Hematopoietic multipotent progenitor cell treated with erythropoietin and hydrocortisone succinate and interleukin-3 and kit ligand, for 15 days (in vitro differentiated cells): ENCODE measurements at regions not wholly inside any gene's neighbourhood (a gene's known extent, or its start where the extent isn't known, plus 50 kb on each side); places are given as distances from the start of the nearest gene placed in this dataset.
"Not testable (repeated sequence)": the region's sequence is repeated elsewhere in the genome, so short reads cannot be mapped to it uniquely, and the experiment has no call there.

Experiments used
- DNase-seq: peaks from one replicate; pipeline ENCODE4 v3.0.0-alpha.2; 2015; ENCODE audit warnings: low spot score

DNA sequence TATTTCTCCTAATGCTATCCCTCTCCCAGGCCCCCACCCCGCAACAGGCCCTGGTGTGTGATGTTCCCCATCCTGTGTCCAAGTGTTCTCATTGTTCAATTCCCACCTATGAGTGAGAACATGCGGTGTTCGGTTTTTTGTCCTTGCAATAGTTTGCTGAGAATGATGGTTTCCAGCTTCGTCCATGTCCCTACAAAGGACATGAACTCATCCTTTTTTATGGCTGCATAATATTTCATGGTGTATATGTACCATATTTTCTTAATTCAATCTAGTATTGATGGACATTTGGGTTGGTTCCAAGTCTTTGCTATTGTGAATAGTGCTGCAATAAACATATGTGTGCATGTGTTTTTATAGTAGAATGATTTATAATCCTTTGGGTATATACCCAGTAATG is 1270.3 kb downstream of the UQCRFS1 start:
- DNase-seq = not testable (repeated sequence)

DNA sequence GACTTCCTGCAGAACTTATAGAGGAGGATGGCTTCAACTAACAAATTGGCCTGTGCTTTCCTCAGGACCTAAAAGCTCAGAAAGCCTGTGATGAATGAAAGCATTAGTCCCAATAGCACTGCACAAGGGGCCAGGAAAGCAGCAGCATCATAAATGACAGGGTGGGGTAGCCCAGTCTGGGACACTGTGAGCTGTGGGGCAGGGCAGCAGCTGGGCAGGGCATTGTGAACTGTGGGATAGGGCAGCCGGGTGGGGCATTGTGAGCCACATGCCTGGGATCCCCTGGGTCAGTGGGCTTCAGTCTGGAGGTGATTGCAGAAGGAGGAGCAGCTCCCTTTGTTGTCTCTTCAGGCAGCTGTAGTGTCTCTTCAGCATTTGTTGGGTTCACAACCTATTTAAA is 1276.8 kb downstream of the UQCRFS1 start:
- no peak for DNase-seq

DNA sequence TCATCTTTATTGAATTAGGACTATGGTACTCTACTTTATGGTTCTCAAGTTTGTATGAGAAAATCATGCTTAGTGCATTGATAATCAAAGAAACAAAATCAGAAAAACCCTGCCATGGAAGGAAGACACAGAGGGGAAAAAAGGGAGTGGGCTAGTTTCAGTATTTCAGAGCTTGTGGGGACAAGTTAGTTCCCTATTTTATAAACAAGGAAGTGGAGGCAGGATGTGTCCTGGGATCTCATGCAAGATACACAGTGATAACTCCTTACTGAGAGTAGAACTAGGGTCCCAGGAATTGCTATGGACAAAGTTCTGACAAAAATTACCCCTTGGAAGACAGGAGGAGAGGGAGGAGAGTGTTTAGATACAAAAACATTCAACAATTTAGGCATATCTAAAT is 1277.3 kb downstream of the UQCRFS1 start:
- DNase-seq = no peak

DNA sequence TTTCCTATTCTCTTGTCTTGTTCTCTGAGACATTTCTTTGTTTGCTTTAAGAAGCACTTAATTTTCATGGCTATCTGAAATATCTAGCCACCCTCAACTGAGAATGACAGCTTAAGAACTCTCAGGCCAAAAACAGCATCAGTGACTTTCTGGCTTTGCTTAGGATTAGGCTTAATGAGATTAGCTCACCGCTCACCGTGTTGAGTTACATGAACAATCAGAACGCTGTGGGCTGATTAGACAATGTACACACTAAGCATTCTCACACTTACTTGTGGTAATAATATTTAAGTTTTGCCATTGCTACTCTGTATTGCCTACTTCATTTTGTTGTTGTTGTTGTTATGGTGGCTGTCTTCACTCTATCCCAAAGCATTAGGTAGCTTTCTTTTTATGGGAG is 1283.6 kb downstream of the UQCRFS1 start:
- DNase-seq = no peak

DNA sequence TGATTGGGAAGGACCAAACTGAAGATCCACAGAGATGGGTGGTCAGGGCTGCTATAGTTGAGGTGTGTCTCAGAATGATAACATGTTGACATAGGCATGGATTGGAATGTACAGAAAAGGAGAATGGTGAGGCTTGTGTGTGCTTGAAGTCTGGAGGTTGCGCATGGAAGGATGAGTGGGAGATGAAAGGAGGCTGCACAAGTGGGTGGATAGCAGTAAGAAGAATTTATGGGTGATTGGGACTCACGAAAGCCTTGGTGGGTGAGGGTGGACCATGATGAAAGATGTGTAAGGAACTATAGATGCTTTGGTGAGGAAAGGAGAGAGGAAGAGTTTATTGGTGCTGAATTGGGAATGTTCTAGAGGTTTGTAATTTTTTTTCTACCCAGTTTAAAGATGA is 1287.7 kb downstream of the UQCRFS1 start:
- no peak for DNase-seq

DNA sequence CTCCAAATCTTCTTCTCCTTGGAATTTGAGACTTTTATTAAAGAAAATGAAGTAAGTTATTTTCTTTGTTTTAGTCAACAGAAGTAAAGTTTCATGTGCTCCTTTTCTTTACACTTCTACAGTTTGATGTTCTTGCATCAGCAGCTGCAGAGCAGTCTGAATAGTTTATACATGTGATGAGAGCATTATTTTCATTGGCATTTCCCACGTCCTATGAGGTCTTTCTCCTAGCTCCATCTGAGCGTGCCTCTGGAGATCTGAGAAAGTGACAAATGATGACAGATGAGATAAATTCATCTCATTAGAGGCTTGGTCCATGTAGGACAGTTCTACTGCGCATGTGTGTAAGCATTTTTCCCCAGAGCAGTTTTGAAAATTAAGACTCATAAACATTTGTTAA is 1290.0 kb downstream of the UQCRFS1 start:
- no peak for DNase-seq

DNA sequence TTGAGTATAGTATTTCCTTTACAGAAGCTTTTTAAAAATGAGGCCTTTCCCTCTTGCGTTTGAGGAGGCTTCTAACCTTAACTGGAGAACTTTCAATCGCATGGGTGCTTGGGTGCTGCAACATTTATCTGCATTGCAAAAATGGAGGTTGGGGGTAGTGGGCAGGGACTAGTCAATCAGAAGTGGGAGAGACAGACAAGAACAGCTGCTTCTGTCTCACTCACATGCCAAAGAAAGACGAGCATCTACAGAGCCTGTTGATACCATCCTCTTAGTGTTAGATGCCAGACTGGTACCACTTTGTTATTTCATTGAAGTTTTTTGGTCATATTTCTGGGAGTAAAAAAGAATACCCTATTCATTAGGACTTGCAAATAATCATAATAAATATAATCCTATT is 1292.2 kb downstream of the UQCRFS1 start:
- no peak for DNase-seq

DNA sequence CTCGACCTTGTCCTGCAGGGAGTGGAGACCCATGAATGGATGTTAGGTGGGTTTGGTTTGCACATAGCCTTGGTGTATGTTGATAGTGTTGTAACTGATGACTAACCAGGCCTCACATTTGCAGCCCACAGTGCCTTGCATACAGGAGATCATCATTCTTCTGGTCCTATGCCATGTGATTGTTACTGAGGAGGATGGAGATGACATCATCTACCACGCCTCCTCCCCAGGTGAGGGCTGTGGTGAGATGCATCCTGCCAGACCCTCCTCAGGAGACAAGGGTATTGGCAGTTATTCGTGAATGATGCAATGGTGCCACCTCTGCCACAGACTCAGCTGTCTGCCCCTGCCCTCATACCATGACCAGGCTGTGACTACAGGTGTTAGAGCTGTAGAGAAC is 1294.1 kb downstream of the UQCRFS1 start:
- no peak for DNase-seq

DNA sequence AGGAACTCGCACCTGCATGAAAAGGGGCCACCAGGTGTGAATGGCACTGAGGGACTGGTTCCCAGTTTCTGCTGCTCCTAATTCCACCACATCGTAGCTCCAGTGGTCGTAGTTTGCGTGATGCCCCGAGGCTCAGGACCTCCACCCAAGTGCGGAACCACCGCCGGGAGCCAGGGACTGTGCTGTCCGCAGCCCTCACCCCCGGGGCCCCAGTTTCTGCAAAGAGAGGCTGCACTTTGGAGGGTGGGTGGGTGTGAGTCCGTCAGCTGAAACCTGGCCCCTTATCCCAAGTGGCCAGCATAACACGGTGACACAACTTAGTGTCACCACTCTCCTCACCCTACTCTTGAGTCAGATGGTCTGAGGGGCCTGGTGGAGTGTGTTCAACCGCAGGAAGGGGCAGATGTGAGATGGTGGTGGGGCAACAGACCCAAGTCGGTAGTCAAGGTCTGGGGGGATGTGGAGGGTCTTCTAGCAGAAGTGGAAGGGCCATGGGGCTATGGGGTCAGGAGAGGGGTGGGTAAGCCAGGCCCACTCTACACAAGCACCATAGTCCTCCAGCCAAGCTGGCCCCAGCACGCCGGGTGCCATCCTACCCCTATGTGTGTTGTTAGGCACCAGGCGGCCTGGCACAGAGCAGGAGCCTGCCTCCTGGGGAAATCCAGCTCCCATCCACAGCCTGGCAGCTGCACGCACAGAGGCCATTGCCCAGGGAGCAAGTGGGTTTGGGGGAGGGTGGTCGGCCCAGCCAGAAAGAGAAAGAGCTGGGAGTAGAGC is 1301.6 kb downstream of the UQCRFS1 start:
- DNase-seq = no peak

DNA sequence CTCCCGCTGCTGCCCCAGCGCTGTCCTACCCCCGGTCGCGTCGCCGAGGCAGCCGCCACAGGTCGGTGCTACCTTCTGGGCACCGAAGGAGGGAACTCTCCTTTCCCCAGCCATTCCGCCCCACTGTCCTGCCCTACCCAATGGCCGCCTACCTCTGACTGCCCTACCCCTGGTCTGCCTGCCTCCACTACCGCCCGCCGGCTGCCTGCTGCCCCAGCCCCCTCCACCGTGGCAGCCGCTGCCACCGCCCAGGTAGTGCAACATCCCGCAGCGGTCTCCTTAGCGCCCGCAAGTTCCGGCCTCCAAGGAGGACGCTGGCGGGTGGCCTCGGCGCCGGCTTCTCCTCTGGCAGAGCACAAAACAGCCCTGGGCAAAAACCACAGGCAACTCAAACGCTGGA is 1303.1 kb downstream of the UQCRFS1 start:
- no peak for DNase-seq

DNA sequence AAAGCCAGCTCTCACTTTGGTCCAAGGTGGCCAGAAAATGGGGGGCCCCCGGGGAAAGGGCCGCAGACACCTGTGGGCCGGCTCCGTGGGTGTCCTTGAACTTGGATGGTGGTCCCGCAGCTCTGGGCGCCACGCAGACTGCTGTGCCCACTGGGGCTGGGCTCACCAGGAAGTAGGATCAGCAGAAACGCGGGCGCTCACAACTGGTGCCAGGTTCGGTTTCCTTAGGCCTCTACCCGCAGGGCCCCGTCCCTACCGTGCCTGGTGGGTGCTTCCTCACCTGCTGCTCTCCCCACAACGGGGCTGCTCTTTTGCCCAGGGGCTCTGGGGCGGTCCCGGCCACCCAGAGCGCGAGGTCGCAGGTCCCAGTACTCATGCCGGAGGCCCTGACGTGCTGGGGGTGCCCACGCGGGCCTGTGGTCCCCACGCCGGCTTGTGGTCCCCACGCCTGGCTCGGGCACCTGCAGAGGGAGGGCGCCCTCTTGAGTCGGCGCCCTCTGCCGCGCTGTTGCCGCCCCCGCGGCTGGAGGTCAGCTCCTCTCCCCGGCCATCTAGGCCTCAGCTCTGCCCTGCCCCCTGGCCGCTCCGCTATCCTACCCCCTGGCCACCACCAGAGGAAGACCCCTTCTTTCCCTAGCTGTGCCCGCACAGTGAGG is 1303.6 kb downstream of the UQCRFS1 start:
- no peak for DNase-seq

DNA sequence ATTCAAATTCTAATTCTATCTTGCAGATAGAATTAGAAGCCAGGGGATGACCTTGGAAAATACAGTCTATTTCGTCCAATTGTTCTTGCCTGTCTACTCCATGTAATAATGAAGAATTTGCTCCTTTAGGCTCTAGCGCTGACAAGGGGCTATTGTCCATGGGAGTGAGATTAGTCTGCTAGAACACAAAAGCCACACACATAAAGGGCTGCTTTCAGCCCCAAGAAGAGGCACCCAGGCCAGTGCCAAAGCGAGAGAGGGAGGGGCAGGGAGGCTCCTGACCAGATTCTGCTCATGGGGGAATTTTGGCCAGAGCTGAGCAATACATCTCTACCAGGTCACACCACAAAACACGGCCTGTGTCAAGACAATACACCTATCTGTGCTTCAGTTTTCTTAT is 1306.9 kb downstream of the UQCRFS1 start:
- no peak for DNase-seq

DNA sequence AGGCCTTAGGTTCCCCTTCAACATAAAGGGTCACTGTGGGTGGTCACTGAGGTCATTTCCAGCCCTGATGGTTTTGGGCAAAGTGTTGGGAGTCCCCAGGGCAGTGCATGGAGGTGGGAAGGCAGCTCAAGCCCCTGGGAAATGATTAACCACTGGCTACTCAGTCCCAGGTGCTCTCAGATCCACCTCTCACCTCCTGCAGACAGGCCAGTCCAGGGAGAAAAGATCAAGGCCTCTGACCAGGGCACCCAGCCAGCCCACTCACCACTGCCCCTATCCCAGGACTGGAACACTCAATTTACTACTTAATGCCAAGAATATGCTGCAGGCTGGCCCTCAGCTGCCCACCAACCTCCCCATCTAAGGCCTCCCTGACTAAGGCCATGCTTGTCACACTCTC is 1307.9 kb downstream of the UQCRFS1 start:
- no peak for DNase-seq

DNA sequence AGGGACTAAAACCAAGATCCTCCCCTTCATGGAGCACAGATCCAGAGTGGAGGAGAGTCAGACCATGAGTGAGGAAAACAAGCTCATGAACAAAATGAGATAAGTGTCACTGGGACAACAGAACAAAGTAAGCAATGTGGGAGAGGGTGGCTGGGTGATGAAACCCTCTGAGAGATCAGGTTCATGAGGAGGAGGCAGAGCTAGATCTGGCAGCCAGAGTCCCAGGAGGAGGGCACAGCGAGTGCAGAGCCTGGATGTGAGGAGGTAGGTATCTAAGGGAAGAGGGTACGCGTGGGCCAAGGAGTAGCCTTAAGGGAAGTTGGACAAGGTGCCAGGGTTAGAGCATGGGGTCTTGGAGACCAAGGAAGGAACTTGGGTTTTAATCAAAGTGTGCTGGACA is 1311.9 kb downstream of the UQCRFS1 start:
- no peak for DNase-seq

DNA sequence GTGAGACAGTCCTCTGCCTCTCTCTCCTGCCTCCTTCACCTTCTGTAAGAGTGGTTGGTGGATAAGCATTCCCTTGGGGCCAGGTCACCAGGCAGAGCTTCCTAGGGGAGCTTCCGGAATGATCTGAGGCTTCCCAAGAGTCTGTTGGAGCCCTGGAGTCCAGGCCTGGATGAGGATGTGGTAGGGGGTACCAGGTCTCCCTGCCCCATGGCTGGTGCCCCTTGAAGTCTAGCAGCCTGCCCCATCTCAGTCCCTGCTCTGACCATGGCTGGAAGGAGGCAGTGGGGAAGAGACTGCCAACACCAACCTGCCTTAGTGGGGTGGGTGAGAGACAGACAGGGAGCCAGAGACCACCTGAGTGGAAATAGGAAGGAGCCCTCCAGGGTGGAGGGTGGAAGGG is 1316.9 kb downstream of the UQCRFS1 start:
- no peak for DNase-seq

DNA sequence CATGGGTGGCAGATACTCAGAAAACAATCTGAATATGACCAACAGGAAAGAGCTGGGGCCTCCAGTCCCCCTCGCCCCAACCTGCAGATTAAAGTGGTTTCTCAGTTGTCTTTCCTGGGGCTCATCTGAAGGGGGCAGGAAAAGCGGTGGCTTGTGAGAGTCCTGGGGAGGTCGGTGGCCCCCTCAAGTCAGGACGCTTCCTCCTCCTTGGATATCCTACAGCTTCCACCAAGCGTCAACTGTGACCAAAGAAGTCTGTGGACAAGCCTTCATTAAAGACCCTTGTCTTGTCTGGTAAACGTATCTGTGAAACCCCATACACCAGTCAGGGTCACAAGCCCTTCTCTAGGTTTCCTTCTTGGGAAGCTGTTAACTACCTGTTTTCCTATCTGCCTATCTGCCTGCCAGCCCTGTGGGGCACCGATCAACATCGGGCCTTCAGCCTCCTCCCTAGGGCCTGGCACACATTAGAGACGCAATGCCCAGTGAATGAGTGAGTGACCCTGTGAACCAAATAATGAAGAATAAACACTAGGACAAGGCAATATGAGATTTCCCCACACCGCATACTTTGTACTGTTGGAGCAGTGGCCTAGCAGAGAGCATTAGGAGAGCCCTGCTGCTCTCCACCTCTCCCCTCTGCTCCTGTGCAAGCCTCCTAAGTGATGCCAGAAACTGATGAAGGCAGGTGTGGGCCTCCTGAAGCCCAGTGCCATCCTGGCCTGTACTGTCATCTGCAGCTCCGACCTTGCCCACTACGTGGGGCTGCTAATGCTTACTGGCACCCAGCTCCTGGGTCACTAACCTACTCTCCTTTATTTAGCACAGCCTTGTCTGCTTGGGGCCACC is 1317.8 kb downstream of the UQCRFS1 start:
- DNase-seq = no peak

DNA sequence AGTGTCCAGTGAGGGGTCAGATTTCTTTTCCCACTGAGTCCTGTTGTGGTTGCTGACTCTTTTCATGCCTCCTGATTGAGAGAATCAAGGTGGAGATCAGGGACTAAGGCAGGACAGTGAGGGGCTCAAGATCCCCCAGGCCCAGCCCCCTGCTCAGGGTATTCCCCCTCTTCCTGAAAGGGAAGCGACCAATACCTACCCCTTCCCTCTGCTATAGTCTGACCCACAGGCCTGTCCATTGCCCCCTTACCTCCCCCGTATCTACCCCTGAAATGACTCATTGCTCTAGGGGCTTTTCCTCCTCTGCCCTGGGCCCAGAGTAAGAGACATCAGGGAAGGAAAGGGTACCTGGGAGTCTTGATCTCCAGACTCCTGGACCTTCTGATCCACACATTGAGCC is 1320.5 kb downstream of the UQCRFS1 start:
- DNase-seq = no peak

DNA sequence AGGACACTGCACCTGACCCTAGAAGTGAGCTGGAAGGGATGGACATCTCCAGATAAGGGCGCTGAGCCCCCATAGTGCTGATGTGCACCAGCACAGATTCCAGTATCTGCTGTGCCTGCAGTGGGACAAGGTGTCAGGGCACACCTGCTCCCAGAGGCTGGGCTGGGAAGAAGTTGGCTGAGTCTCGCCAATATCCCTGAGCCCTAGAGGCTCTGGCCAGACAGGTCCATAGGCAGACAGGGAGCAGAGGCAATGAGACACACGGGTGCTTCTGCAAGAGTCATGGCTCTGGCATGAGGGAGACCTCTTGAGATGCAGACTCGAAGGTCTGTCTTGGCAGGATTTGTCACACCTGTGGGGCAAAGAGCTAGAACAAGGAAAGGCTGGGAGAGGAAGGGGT is 1321.5 kb downstream of the UQCRFS1 start:
- no peak for DNase-seq

DNA sequence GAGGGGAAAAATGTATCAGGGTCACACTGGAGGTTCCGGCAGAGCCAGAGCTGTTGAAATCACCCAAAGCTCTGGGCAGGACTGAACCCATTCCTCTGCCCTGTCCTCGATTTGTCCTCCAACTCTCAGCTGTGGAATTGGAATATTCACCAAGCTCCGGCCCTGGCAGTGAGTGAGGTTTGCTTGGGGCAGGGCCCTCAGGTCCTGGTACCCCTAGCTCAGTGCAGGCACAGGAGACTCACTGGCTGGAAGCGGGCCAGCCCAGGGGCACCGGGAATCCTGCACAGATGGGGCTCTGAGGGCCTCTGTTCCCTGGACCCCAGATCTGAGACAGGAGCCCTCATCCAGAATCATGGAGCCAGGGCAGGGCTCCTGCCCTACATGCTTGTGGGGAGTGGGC is 1322.3 kb downstream of the UQCRFS1 start:
- no peak for DNase-seq

DNA sequence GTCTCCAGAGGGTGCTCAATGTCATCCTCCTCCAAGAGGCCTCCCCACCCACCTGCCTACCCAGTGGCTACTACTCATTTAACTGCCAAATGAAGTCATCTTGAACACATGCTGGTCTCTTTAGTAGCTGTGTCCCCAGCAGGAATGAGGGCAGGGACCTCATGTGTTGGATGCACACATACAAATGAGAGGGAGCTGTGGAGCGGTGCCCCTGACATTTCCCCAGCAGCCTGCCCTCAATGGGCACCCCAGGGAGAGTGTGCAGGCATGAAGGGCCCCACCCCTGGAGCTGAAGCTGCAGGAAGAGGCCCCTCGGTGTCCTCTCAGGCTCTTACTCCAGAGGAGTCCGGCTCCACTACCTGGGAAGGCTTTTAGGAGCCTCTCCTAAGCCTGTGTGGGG is 1322.7 kb downstream of the UQCRFS1 start:
- no peak for DNase-seq

DNA sequence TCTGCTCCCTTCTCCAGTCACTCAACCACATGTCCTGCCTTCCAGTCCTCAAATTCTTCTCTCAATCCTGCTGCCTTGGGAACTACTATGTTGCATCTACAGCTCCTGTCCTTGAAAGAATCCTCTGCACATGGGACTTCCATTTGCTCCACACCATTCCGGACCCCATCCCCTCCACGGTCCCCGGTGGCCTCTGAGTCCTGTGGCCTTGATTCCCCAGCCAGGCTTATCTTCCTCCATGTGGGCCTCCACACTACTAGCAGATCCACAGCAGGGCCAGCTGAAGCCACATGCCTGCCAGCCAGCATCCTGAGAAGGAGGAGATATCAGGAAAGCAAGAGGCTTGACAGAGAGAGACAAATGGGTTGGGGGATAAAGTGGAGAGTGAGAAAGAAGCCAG is 1323.8 kb downstream of the UQCRFS1 start:
- DNase-seq = no peak

DNA sequence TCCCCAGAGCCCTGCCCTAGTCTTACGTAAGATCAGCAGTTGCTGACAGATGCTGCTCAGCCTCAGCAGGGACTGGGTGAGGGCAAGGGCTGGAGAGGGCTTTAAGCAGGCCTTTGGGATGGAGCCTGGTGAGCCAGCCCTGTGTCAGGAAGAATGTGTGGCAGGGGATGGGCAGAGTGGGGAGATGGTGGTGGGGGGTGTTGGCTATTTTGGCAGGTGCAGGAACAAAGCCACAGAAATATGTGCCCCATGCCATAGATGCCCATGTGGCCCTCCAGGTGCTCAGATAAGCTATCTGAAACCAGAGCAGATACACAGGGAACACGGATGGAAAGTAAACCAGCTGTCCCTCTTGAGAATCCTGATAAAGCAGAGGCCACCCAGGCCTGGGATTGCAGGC is 1325.0 kb downstream of the UQCRFS1 start:
- no peak for DNase-seq

DNA sequence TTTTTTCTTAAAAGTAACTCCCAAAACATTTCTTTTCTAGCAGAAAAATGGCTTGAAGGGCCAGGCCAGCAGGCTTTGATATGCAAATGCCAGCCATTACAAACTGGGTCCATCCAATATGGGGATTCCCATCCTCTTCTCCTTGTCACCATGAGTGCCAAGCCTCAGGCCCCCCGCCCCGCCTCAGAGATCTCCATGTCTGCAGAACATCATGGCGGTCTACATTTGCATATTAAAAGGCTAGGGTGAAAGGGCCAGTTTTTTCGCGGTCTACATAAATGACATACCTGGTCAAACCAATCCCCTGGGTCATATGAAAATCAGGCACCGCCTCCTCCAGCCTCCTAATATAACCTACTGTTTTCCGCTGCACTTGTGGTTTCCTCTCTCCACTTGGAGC is 1327.6 kb downstream of the UQCRFS1 start:
- no peak for DNase-seq
